ENCODE measurements at regions not wholly inside any gene's neighbourhood (a gene's known extent, or its start where the extent isn't known, plus 50 kb on each side); places are given as distances from the start of the nearest gene placed in this dataset.

- intact Hi-C loops (cut with DNase I), result no loop called here
- Histone ChIP-seq H3K4me1 (no peaks in the 10 kb centered on the region), H3K9me3 (no peaks in the 10 kb centered on the region), H3K4me3 (no peak overlapping the region), H3K27me3 (no peaks in the 10 kb centered on the region), H3K27ac (no peak overlapping the region), H3K36me3 (no peaks in the 10 kb centered on the region)
- TF ChIP-seq POLR2A (IDR thresholded peaks at IDR 0.05) (no peak), POLR2AphosphoS5 (IDR thresholded peaks at IDR 0.05; ENCODE audit: insufficient read depth in 1 of 2, low read depth in 1 of 2) (no peak)
- TF ChIP-seq, protein P1, sequence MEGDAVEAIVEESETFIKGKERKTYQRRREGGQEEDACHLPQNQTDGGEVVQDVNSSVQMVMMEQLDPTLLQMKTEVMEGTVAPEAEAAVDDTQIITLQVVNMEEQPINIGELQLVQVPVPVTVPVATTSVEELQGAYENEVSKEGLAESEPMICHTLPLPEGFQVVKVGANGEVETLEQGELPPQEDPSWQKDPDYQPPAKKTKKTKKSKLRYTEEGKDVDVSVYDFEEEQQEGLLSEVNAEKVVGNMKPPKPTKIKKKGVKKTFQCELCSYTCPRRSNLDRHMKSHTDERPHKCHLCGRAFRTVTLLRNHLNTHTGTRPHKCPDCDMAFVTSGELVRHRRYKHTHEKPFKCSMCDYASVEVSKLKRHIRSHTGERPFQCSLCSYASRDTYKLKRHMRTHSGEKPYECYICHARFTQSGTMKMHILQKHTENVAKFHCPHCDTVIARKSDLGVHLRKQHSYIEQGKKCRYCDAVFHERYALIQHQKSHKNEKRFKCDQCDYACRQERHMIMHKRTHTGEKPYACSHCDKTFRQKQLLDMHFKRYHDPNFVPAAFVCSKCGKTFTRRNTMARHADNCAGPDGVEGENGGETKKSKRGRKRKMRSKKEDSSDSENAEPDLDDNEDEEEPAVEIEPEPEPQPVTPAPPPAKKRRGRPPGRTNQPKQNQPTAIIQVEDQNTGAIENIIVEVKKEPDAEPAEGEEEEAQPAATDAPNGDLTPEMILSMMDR (IDR thresholded peaks at IDR 0.05), result no peak
- no peak for DNase-seq (ENCODE audit: extremely low spot score in 2 of 2)
These were observed 96.9 kb downstream of the EPDR1 start for GRCh38 chr7:38017320-38017719.

- Histone ChIP-seq H3K36me3 (no peaks in the 10 kb centered on the region), H3K9me3 (no peaks in the 10 kb centered on the region), H3K4me1 (no peaks in the 10 kb centered on the region), H3K4me3 (no peak overlapping the region), H3K27me3 (no peaks in the 10 kb centered on the region), H3K27ac (no peak overlapping the region)
- intact Hi-C loops (cut with DNase I), result no loop called here
- TF ChIP-seq, protein P1 (IDR thresholded peaks at IDR 0.05), result no peak
- TF ChIP-seq POLR2AphosphoS5 (IDR thresholded peaks at IDR 0.05; ENCODE audit: insufficient read depth in 1 of 2, low read depth in 1 of 2) (no peak), POLR2A (IDR thresholded peaks at IDR 0.05) (no peak)
- no peak for DNase-seq (ENCODE audit: extremely low spot score in 2 of 2)
These were observed 99.8 kb downstream of the EPDR1 start for GRCh38 chr7:38020121-38020785.

DNA sequence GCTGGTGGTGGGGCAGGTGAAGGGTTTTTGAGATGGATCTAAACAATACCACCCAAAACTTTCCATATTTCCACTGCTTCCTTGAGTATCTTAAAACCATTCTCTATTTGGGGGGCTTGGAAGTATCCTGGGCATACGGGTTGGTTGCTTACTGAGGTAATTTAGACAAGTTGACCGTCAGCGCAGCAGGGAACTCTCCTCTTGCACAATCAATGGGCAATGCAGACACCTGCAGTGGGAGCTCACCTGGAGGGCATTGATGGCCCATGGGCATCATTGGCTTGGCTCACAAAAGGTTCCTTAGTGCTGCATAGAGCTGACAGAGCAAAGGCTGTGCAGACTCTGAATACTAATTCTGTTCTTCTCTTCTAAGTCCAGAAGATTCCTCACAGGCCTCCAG is 101.5 kb downstream of the EPDR1 start:
- no peaks in the 10 kb centered on the region for H3K27me3 ChIP-seq
- H3K36me3 ChIP-seq, result no peaks in the 10 kb centered on the region
- H3K4me3 ChIP-seq, result no peak overlapping the region
- TF ChIP-seq, protein P1 (IDR thresholded peaks at IDR 0.05), result no peak
- TF ChIP-seq POLR2A (IDR thresholded peaks at IDR 0.05) (no peak), POLR2AphosphoS5 (IDR thresholded peaks at IDR 0.05; ENCODE audit: insufficient read depth in 1 of 2, low read depth in 1 of 2) (no peak)
- intact Hi-C loops (cut with DNase I), result no loop called here
- no peaks in the 10 kb centered on the region for H3K4me1 ChIP-seq
- DNase-seq (ENCODE audit: extremely low spot score in 2 of 2), result no peak
- no peak overlapping the region for H3K27ac ChIP-seq
- no peaks in the 10 kb centered on the region for H3K9me3 ChIP-seq

GRCh38 chr7:38025815-38026214 is 105.4 kb downstream of the EPDR1 start:
- DNase-seq (ENCODE audit: extremely low spot score in 2 of 2), result no peak
- Histone ChIP-seq H3K36me3 (no peaks in the 10 kb centered on the region), H3K4me1 (no peaks in the 10 kb centered on the region), H3K9me3 (no peaks in the 10 kb centered on the region), H3K27ac (no peak overlapping the region), H3K4me3 (no peak overlapping the region), H3K27me3 (no peaks in the 10 kb centered on the region)
- TF ChIP-seq, protein P1 (IDR thresholded peaks at IDR 0.05), result no peak
- TF ChIP-seq POLR2AphosphoS5 (IDR thresholded peaks at IDR 0.05; ENCODE audit: insufficient read depth in 1 of 2, low read depth in 1 of 2) (no peak), POLR2A (IDR thresholded peaks at IDR 0.05) (no peak)
- intact Hi-C loops (cut with DNase I), result no loop called here

DNA sequence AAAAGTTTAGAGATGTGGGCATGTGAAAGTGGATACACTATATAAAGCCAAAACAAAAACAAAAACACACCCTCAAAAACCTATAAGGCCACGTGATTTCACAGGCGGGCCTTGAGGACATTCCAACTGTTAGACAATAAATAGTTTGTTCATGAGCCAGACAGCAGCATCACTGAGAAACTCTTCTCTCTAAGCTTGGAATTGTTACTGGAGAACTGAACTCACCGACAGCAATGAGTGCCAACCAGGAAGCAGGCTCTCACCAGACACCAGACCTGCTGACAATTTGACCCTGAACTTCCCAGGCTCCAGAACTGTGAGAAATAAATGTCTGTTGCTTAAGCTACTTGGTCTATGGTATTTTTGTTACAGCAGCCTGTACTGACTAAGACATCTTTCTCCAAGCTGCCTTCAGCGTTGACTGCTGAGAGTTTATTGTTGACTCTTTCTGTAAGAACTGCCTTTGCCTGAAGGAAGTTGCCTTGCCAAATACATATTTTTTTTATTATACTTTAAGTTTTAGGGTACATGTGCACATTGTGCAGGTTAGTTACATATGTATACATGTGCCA is 107.5 kb downstream of the EPDR1 start:
- TF ChIP-seq POLR2A (IDR thresholded peaks at IDR 0.05) (no peak), POLR2AphosphoS5 (IDR thresholded peaks at IDR 0.05; ENCODE audit: insufficient read depth in 1 of 2, low read depth in 1 of 2) (no peak)
- TF ChIP-seq, protein P1 (IDR thresholded peaks at IDR 0.05), result no peak

More for the DNA sequence above, 107.5 kb downstream of the EPDR1 start:
- Histone ChIP-seq H3K9me3 (no peaks in the 10 kb centered on the region), H3K36me3 (no peaks in the 10 kb centered on the region), H3K27ac (no peak overlapping the region), H3K27me3 (no peaks in the 10 kb centered on the region), H3K4me1 (no peaks in the 10 kb centered on the region), H3K4me3 (no peak overlapping the region)
- intact Hi-C loops (cut with DNase I), result no loop called here
- no peak for DNase-seq (ENCODE audit: extremely low spot score in 2 of 2)

Data from vagina (tissue), 2 donors.